VCaP (cell line): ENCODE measurements at regions not wholly inside any gene's neighbourhood (a gene's known extent, or its start where the extent isn't known, plus 50 kb on each side); places are given as distances from the start of the nearest gene placed in this dataset.

Experiments used
- H3K27ac ChIP-seq: fragments of 450-650 bp; 2 replicates; pipeline ENCODE4 v1.5.1; 2017
- TF ChIP-seq, protein P1 (sequence below): fragments of 450-650 bp; conservative IDR thresholded peaks from 2 replicates; pipeline ENCODE4 v1.5.1; 2017; ENCODE audit warnings: mild to moderate bottlenecking, moderate library complexity

DNA sequence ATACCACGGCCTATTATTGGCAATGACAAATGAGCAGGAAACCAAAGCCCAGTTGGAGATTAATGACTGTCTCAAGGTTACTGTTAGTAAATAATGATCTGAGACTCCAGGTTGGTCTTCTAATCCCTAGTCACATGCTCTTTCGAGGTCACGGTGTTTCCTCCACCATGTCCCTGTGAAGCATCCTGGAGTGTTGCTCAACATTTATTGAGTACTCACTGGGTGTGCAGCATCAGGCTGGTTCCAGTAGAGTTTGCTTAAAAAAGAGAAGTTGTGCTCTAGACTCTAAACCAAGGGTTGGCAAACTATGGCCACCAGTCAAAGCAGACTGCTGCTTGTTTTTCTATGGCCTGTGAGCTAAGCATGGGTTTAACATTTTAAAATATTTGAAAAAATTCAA, 263.8 kb upstream of the ATP5MC3 start:
- no peak overlapping the region for H3K27ac ChIP-seq

DNA sequence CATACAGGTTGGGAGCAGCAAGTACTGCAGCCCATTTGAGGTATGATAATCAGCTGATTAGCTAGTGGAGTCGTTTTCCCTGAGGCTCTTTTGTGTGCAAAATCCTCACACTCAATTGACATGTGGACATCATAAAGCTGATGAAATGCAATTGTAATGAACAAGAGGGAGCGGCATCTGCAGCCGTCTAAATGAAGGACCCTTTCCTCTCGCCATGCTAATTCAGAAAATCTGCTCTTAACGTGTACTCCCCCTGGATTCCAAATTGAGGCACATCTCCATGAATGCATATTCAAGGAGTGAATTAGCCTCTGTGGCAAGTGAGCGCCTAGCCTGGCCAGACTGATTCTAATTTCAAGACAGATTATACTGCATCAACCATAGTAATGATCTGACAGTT, 260.9 kb upstream of the ATP5MC3 start:
- TF ChIP-seq, protein P1, sequence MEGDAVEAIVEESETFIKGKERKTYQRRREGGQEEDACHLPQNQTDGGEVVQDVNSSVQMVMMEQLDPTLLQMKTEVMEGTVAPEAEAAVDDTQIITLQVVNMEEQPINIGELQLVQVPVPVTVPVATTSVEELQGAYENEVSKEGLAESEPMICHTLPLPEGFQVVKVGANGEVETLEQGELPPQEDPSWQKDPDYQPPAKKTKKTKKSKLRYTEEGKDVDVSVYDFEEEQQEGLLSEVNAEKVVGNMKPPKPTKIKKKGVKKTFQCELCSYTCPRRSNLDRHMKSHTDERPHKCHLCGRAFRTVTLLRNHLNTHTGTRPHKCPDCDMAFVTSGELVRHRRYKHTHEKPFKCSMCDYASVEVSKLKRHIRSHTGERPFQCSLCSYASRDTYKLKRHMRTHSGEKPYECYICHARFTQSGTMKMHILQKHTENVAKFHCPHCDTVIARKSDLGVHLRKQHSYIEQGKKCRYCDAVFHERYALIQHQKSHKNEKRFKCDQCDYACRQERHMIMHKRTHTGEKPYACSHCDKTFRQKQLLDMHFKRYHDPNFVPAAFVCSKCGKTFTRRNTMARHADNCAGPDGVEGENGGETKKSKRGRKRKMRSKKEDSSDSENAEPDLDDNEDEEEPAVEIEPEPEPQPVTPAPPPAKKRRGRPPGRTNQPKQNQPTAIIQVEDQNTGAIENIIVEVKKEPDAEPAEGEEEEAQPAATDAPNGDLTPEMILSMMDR: no peak
- H3K27ac ChIP-seq: no peak overlapping the region

More for the DNA sequence above, 263.8 kb upstream of the ATP5MC3 start:
- TF ChIP-seq, protein P1: no peak

DNA sequence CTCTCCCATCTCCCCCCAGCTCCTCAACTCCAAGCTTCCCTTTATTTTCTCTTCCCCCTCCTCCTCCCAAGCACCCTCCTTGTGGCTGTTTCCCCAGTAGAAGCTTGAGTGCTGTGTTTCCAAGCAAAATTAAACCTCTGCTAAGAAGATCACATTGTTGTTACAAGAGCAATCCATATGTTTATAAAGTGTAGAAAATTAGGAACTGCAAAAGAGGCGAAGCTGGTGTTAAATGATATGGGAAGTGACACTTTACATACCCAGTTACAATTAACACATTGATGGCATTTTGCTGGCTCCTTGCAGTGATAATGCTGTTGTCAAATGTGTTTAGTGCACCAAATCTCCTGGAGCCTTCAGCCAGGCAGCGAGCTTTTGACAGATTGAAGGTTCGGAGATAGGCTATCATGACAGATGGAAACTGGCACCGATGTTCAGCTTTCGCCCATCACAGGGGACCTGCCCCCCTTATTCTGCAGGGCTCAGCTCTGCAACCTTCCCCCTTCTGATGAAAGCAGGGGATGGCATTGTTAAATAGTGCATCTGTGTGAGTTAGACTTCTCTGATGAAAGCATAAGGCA, 259.8 kb upstream of the ATP5MC3 start:
- TF ChIP-seq, protein P1: no peak
- H3K27ac ChIP-seq: no peak overlapping the region

DNA sequence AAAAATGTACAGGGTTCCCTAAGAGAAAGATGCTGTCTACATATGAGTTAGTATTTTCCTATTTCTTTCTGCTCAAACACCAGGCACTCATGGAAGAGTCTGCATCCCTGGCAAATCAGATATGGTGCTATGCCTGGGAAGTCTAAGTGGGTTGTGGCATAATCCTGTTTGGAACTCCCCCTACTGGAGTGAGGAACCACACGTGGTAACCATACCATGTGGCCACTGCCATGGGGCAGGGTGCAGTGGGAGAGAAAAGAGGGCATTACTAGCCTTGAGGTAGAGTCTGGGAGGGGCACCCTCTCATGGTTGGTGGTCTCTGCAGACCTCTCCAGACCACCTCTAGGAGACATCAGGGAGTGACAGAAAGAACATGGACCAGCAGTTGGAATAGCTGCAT, 257.9 kb upstream of the ATP5MC3 start:
- TF ChIP-seq, protein P1: no peak
- H3K27ac ChIP-seq: no peak overlapping the region

DNA sequence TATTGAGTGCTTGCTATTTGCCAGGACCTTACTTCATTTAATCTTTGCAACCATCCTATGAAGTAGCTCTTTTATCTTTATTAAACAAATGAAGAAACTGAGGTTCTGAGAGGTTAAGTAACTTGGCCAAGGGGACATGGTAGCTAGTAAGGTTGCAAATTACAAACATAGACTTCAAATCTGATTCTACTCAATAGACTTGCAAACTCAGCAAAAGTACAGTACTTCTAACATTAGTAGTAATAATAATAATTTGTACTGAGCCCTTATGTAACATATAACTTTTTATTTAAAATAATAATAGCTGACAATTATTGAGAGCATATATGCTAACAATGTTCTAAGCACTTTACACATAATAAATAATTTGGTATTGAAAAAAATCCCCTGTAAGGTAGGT, 255.7 kb upstream of the ATP5MC3 start:
- H3K27ac ChIP-seq: no peak overlapping the region
- TF ChIP-seq, protein P1: no peak

DNA sequence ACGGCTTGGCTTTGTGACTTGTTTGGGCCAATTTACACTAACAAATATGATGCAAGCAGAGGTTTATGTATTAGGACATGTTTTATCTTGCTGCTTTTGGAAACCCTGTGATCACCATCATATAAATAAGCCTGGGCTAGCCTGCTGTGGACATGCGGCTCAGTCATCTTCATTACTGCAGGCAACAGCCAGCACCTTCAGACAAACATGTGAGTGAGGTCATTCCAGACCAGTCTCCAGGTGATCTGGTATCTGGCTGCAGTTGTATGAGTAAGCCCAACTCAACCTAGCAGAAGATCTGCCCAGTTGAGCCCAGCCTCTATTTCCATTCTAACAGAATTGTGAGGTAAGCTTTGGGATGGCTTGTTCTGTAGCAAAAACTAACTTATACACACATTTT, 254.6 kb upstream of the ATP5MC3 start:
- TF ChIP-seq, protein P1: no peak
- no peak overlapping the region for H3K27ac ChIP-seq

DNA sequence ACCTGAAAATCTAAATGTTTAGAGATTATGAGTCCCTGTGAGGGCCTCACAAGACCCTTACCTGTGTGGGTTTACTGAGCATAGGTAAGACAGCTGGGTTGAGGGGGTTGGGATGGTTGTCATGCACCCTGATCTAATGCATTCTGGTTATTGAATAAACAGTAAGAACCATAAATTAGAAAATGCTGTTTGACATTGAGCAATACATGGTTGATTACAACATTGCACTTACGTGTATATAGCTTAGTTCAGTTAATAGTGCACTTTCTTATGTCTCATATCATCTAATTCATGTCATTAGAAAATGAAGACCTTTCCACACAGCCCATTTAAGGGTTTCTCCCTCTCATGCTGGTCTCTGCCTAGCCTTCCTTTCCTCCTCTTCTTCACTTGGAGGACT, 253.5 kb upstream of the ATP5MC3 start:
- H3K27ac ChIP-seq: no peak overlapping the region
- TF ChIP-seq, protein P1: no peak
